WERI-Rb-1 (cell line): ENCODE measurements at regions not wholly inside any gene's neighbourhood (a gene's known extent, or its start where the extent isn't known, plus 50 kb on each side); places are given as distances from the start of the nearest gene placed in this dataset.
"Not testable (repeated sequence)": the region's sequence is repeated elsewhere in the genome, so short reads cannot be mapped to it uniquely, and the experiment has no call there.

Source experiments
- DNase-seq: peaks from one replicate; pipeline ENCODE4 v3.0.0-alpha.2; 2020
- H3K27ac ChIP-seq: fragments of 250-450 bp; sonication (Bioruptor Pico); 2 replicates; pipeline ENCODE4 v1.5.1; 2020; ENCODE audit warnings: mild to moderate bottlenecking, moderate library complexity
- H3K27me3 ChIP-seq: fragments of 250-450 bp; sonication (Bioruptor Pico); 2 replicates; pipeline ENCODE4 v1.5.1; 2021; ENCODE audit warnings: mild to moderate bottlenecking, low read depth, moderate library complexity; ENCODE audit not compliant: insufficient read depth, severe bottlenecking
- H3K36me3 ChIP-seq: fragments of 250-450 bp; sonication (Bioruptor Pico); 2 replicates; pipeline ENCODE4 v1.5.1; 2020; ENCODE audit warnings: mild to moderate bottlenecking, moderate library complexity
- H3K4me3 ChIP-seq: 2 replicates; pipeline ENCODE4 v1.5.1; 2011; ENCODE audit warnings: low read depth, mild to moderate bottlenecking, control low read depth, low read length
- H3K9me3 ChIP-seq: fragments of 250-450 bp; sonication (Bioruptor Pico); 2 replicates; pipeline ENCODE4 v1.5.1; 2021; ENCODE audit warnings: mild to moderate bottlenecking, moderate library complexity; ENCODE audit not compliant: severe bottlenecking
- TF ChIP-seq, protein P1 (sequence below): IDR thresholded peaks from 2 replicates; pipeline ENCODE4 v1.5.1; 2011; ENCODE audit warnings: low read depth, mild to moderate bottlenecking, control low read depth, inconsistent platforms, low read length

DNA sequence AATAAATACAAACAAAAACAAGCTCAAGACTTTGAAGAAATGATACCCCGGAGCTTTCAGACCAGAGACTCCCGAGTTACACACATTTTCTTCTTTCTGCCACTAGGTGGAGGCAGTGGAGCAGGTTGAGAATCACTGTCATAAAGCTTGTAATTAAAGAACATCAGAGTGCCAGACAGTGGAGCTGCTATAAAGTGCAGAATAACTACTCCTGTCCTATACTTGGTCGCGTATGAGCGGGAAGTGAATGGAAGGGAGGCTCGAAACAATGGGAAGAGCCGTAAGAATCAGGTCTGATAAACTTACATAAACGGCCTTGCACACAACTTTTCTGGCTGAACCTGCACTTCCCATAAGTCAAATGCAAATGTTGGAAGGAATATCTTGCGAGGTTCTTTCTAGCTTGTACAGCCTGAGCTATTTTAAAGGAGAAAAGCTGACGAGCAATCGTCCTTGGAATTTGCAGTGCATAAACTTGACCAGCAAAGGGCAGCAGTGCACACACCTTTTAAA lies 189.0 kb downstream of the RPIA start:
- H3K4me3 ChIP-seq, result no peak overlapping the region

DNA sequence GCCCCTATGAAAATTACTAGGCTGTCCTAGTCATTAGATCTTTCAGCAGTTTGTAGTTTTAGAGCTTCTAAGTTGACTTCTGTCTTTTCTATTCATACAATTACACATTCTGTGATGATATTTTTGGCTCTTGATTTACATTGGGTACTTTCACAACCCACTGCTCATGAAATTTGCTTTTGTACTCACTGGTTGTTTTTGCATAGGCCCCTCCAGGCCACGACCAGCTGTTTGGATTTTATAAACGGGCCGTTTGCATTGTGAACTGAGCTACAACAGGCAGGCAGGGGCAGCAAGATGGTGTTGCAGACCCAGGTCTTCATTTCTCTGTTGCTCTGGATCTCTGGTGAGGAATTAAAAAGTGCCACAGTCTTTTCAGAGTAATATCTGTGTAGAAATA lies 193.8 kb downstream of the RPIA start:
- DNase-seq, result no peak
- no peak overlapping the region for H3K4me3 ChIP-seq
- TF ChIP-seq, protein P1, sequence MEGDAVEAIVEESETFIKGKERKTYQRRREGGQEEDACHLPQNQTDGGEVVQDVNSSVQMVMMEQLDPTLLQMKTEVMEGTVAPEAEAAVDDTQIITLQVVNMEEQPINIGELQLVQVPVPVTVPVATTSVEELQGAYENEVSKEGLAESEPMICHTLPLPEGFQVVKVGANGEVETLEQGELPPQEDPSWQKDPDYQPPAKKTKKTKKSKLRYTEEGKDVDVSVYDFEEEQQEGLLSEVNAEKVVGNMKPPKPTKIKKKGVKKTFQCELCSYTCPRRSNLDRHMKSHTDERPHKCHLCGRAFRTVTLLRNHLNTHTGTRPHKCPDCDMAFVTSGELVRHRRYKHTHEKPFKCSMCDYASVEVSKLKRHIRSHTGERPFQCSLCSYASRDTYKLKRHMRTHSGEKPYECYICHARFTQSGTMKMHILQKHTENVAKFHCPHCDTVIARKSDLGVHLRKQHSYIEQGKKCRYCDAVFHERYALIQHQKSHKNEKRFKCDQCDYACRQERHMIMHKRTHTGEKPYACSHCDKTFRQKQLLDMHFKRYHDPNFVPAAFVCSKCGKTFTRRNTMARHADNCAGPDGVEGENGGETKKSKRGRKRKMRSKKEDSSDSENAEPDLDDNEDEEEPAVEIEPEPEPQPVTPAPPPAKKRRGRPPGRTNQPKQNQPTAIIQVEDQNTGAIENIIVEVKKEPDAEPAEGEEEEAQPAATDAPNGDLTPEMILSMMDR, result no peak
- H3K27me3 ChIP-seq, result peaks cover 70% of the 10 kb centered on the region
- H3K36me3 ChIP-seq, result no peaks in the 10 kb centered on the region
- H3K27ac ChIP-seq, result no peak overlapping the region
- no peaks in the 10 kb centered on the region for H3K9me3 ChIP-seq

More for the DNA sequence above, 189.0 kb downstream of the RPIA start:
- DNase-seq, result peak; percentile 23
- H3K9me3 ChIP-seq, result no peaks in the 10 kb centered on the region
- H3K27ac ChIP-seq, result no peak overlapping the region
- H3K36me3 ChIP-seq, result no peaks in the 10 kb centered on the region
- TF ChIP-seq, protein P1, result peak; percentile 64
- peaks cover 86% of the 10 kb centered on the region for H3K27me3 ChIP-seq

DNA sequence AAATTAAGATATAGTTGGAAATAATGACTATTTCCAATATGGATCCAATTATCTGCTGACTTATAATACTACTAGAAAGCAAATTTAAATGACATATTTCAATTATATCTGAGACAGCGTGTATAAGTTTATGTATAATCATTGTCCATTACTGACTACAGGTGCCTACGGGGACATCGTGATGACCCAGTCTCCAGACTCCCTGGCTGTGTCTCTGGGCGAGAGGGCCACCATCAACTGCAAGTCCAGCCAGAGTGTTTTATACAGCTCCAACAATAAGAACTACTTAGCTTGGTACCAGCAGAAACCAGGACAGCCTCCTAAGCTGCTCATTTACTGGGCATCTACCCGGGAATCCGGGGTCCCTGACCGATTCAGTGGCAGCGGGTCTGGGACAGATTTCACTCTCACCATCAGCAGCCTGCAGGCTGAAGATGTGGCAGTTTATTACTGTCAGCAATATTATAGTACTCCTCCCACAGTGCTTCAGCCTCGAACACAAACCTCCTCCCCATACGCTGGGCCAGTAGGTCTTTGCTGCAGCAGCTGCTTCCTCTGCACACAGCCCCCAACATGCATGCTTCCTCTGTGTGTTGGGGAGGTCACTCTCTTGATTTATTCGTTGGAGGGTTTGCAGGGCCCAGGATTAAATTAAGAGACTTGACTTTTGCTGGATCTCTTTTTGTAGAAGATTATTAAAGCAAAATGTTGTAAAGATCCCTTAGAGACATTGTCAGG lies 194.4 kb downstream of the RPIA start:
- Histone ChIP-seq H3K27ac (no peak overlapping the region), H3K4me3 (no peak overlapping the region), H3K27me3 (peaks cover 67% of the 10 kb centered on the region), H3K36me3 (no peaks in the 10 kb centered on the region), H3K9me3 (no peaks in the 10 kb centered on the region)
- TF ChIP-seq, protein P1, result no peak
- no peak for DNase-seq

DNA sequence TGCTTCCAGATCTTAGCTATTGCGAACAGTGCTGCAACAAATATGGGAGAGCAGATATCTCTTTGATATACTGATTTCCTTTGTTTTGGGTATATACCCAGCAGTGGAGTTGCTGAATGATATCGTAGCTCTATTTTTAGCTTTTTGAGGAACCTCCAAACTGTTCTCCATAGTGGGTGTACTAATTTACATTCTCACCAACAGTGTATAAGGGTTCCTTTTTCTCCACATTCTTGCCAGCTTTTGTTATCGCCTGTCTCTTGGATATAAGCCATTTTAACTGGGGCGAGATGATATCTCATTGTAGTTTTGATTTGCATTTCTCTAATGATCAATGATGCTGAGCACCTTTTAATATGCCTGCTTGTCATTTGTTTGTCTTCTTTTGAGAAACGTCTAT lies 196.0 kb downstream of the RPIA start:
- H3K4me3 ChIP-seq, H3K27ac ChIP-seq, DNase-seq, H3K36me3 ChIP-seq, H3K9me3 ChIP-seq: not testable (repeated sequence)
- H3K27me3 ChIP-seq, result peaks cover 60% of the 10 kb centered on the region

DNA sequence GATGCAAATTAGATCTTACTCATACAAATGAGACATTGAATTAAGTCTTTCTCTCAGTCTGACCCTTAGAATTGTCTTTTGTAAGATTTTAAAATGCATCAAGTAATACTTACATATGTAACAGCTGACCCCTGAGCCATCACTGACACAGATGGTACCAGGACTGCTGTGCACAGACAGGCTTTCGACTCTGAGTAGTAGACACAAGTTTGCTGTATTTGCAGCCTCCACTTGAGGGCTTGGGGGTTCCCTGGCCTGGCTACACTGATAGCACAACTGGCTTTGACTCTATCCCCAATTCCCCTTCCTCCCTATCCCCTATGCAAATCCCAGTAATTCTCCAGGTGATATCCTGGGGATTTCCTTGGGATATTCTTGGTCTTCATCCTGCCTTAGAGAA lies 200.7 kb downstream of the RPIA start:
- H3K4me3 ChIP-seq, result no peak overlapping the region
- H3K9me3 ChIP-seq, result no peaks in the 10 kb centered on the region
- no peak overlapping the region for H3K27ac ChIP-seq
- DNase-seq, result no peak
- TF ChIP-seq, protein P1, result no peak
- H3K36me3 ChIP-seq, result no peaks in the 10 kb centered on the region
- peaks cover 42% of the 10 kb centered on the region for H3K27me3 ChIP-seq

DNA sequence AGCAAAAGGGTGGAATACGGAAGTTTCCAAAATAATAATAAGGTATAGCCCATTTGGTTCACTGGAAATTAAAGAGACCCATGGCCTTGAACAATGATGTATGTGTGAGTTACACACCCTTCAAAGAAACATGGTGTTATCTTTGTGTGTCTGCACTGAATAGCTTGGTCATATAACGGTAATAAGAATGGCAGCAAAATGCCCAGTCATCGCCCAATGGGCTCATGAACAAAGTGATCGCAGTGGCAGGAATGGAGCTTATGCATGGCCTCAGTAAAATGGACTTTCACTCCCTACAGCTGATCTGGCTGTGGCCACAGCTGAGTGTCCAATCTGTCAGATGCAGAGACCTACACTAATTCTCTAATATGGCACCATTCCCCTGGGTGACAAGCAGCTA lies 201.3 kb downstream of the RPIA start:
- H3K9me3 ChIP-seq, result no peaks in the 10 kb centered on the region
- TF ChIP-seq, protein P1, result no peak
- peaks cover 39% of the 10 kb centered on the region for H3K27me3 ChIP-seq
- no peaks in the 10 kb centered on the region for H3K36me3 ChIP-seq
- H3K4me3 ChIP-seq, result no peak overlapping the region
- DNase-seq, result no peak
- H3K27ac ChIP-seq, result no peak overlapping the region
